Natural killer cell (primary cell): ENCODE measurements at regions not wholly inside any gene's neighbourhood (a gene's known extent, or its start where the extent isn't known, plus 50 kb on each side); places are given as distances from the start of the nearest gene placed in this dataset.
A peak's percentile ranks its signal among the peaks of the same experiment; 100 is the strongest.

Experiments used
- ATAC-seq, 3 donors: fragments of 150-1000 bp in 2 of 3; fragments of 200-7000 bp in 1 of 3; cut with Tn5 transposase; 1 replicate in 1 of 3; 2 replicates in 2 of 3; pipeline ENCODE4 v1.10.0; 2021; ENCODE audit warnings: mild to moderate bottlenecking in 2 of 3, moderate library complexity in 2 of 3
- DNase-seq, 2 donors: peaks; one replicate each; pipeline versions ENCODE4 v3.0.0 to v3.0.0-alpha.2; 2013 to 2021; ENCODE audit warnings: mixed read lengths in 1 of 2
- H3K27ac ChIP-seq: one replicate; pipeline ENCODE4 v1.5.1; 2013; ENCODE audit warnings: mild to moderate bottlenecking, low read length
- H3K27me3 ChIP-seq: one replicate; pipeline ENCODE4 v1.6.1; 2013; ENCODE audit warnings: low read length; ENCODE audit not compliant: control insufficient read depth, insufficient read depth
- H3K36me3 ChIP-seq: one replicate; pipeline ENCODE4 v1.6.1; 2013; ENCODE audit warnings: low read length; ENCODE audit not compliant: control insufficient read depth, insufficient read depth
- H3K4me1 ChIP-seq: one replicate; pipeline ENCODE4 v1.6.1; 2013; ENCODE audit warnings: low read length; ENCODE audit not compliant: control insufficient read depth, insufficient read depth
- H3K4me3 ChIP-seq: one replicate; pipeline ENCODE4 v1.5.1; 2013; ENCODE audit warnings: low read length
- H3K9me3 ChIP-seq: one replicate; pipeline ENCODE4 v1.6.1; 2013; ENCODE audit warnings: low read length; ENCODE audit not compliant: control insufficient read depth, insufficient read depth
- H3K27ac Mint-ChIP-seq, 2 donors: one replicate each; pipeline ENCODE4 v1.8.0; 2022; ENCODE audit warnings: mild to moderate bottlenecking in 2 of 2, mixed read lengths in 2 of 2, moderate library complexity in 1 of 2
- H3K27me3 Mint-ChIP-seq, 2 donors: one replicate each; pipeline ENCODE4 v1.8.0; 2022; ENCODE audit warnings: low read depth in 2 of 2, mixed read lengths in 2 of 2
- H3K36me3 Mint-ChIP-seq: one replicate; pipeline ENCODE4 v1.8.0; 2022; ENCODE audit warnings: mixed read lengths
- H3K4me1 Mint-ChIP-seq, 2 donors: one replicate each; pipeline ENCODE4 v1.8.0; 2022; ENCODE audit warnings: mixed read lengths in 2 of 2
- H3K4me3 Mint-ChIP-seq: one replicate; pipeline ENCODE4 v1.8.0; 2022; ENCODE audit warnings: mild to moderate bottlenecking, moderate library complexity, mixed read lengths
- H3K9me3 Mint-ChIP-seq, 2 donors: one replicate each; pipeline ENCODE4 v1.8.0; 2022; ENCODE audit warnings: mixed read lengths in 2 of 2
- WGBS: methylation state at CpG from one replicate; pipeline ENCODE4 v1.1.7; 2013; ENCODE audit warnings: missing lambda C conversion rate; ENCODE audit not compliant: insufficient coverage; 5-methylcytosine and 5-hydroxymethylcytosine counted together
- intact Hi-C: fragments of 100-400 bp; cut with micrococcal nuclease; formaldehyde crosslinking; loops from one replicate; pipeline ENCODE4 v1.14.2; 2022
- TF ChIP-seq, protein P1 (sequence below): fragments of 200-600 bp; IDR thresholded peaks from one replicate; pipeline ENCODE4 v1.8.0; 2022; ENCODE audit warnings: antibody characterized with exemption

GRCh38 chr18:47619771-47620448, 310.5 kb downstream of the SMAD2 start:
- H3K4me1 Mint-ChIP-seq, result no peaks in the 10 kb centered on the region
- ATAC-seq, result peak in 1 of 3 donors; percentile 10
- H3K27ac Mint-ChIP-seq, result no peak overlapping the region
- no peak overlapping the region for H3K4me3 Mint-ChIP-seq
- peaks cover 12 to 31% of the 10 kb centered on the region in 2 donors for H3K27me3 Mint-ChIP-seq
- Histone ChIP-seq H3K36me3 (no peaks in the 10 kb centered on the region), H3K27ac (no peak overlapping the region), H3K27me3 (no peaks in the 10 kb centered on the region), H3K9me3 (no peaks in the 10 kb centered on the region), H3K4me1 (no peaks in the 10 kb centered on the region), H3K4me3 (no peak overlapping the region)
- DNase-seq, result no peak
- intact Hi-C loops, result no loop called here
- peaks cover 0 to 4% of the 10 kb centered on the region in 2 donors for H3K9me3 Mint-ChIP-seq
- WGBS, result 89% methylated on average over 3 of the region's 3 CpGs
- H3K36me3 Mint-ChIP-seq, result no peaks in the 10 kb centered on the region
- TF ChIP-seq, protein P1, sequence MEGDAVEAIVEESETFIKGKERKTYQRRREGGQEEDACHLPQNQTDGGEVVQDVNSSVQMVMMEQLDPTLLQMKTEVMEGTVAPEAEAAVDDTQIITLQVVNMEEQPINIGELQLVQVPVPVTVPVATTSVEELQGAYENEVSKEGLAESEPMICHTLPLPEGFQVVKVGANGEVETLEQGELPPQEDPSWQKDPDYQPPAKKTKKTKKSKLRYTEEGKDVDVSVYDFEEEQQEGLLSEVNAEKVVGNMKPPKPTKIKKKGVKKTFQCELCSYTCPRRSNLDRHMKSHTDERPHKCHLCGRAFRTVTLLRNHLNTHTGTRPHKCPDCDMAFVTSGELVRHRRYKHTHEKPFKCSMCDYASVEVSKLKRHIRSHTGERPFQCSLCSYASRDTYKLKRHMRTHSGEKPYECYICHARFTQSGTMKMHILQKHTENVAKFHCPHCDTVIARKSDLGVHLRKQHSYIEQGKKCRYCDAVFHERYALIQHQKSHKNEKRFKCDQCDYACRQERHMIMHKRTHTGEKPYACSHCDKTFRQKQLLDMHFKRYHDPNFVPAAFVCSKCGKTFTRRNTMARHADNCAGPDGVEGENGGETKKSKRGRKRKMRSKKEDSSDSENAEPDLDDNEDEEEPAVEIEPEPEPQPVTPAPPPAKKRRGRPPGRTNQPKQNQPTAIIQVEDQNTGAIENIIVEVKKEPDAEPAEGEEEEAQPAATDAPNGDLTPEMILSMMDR, result no peak

- DNase-seq (no peak), ATAC-seq (no peak)
- H3K27me3 Mint-ChIP-seq, result peaks cover 12 to 31% of the 10 kb centered on the region in 2 donors
- no peak overlapping the region for H3K27ac Mint-ChIP-seq
- Histone ChIP-seq H3K9me3 (no peaks in the 10 kb centered on the region), H3K4me1 (no peaks in the 10 kb centered on the region), H3K27me3 (no peaks in the 10 kb centered on the region), H3K36me3 (no peaks in the 10 kb centered on the region), H3K27ac (no peak overlapping the region), H3K4me3 (no peak overlapping the region)
- H3K9me3 Mint-ChIP-seq, result peaks cover 0 to 4% of the 10 kb centered on the region in 2 donors
- intact Hi-C loops, result no loop called here
- 84% methylated on average over 3 of the region's 3 CpGs for WGBS
- H3K4me1 Mint-ChIP-seq, result no peaks in the 10 kb centered on the region
- TF ChIP-seq, protein P1, result no peak
- no peak overlapping the region for H3K4me3 Mint-ChIP-seq
- H3K36me3 Mint-ChIP-seq, result no peaks in the 10 kb centered on the region
Measured at GRCh38 chr18:47618758-47619157, 311.7 kb downstream of the SMAD2 start.

DNA sequence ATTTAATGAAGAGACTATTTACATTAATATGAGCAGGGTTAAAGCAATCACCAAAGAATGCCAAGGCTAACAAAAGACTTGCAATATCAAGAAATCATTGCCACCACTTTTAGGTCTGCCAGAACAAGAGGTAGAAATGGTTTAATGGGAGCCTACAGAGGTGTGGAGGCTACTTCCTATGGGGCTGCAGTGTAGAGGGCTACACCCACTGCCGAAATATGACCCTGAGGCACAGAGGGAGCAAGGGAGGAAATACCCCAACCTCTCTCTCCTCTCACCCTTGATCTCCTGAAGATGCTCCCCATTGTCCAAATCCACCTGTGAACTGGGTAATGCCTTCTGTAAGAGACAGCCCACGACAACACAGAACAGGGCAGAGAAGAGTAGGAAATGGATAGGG, 315.4 kb downstream of the SMAD2 start:
- intact Hi-C loops, result no loop called here
- TF ChIP-seq, protein P1, result no peak
- WGBS, result 60% methylated on average over 1 of the region's 2 CpGs

DNA sequence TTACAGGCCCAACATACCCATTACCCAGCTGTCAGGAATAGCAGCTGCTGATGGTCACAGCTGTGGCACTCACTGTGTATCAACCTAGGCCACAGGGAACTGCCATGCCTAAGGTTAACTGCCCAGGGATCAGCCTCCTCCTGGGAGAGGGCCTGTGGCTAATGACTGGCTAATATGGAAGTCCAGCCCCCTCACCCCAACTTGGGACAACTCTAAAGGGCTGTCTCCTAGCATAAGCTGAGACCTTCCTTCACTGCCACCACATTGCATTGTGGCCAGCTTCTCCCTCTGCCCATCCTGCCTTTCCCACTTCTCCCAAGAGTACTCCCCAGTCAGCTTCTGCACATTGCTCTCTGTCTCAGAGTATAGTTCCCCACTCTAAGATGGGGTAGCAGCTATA, 316.5 kb downstream of the SMAD2 start:
- Histone ChIP-seq H3K36me3 (no peaks in the 10 kb centered on the region), H3K4me1 (no peaks in the 10 kb centered on the region), H3K27ac (no peak overlapping the region), H3K4me3 (no peak overlapping the region), H3K9me3 (no peaks in the 10 kb centered on the region), H3K27me3 (no peaks in the 10 kb centered on the region)
- intact Hi-C loops, result no loop called here
- H3K27ac Mint-ChIP-seq, result no peak overlapping the region
- no peaks in the 10 kb centered on the region for H3K4me1 Mint-ChIP-seq
- peaks cover 0 to 3% of the 10 kb centered on the region in 2 donors for H3K9me3 Mint-ChIP-seq
- H3K36me3 Mint-ChIP-seq, result no peaks in the 10 kb centered on the region
- DNase-seq (no peak), ATAC-seq (no peak)
- H3K27me3 Mint-ChIP-seq, result peaks cover 9 to 10% of the 10 kb centered on the region in 2 donors
- no peak overlapping the region for H3K4me3 Mint-ChIP-seq
- TF ChIP-seq, protein P1, result no peak

More for the DNA sequence above, 315.4 kb downstream of the SMAD2 start:
- H3K27me3 ChIP-seq, result no peaks in the 10 kb centered on the region
- Mint-ChIP-seq H3K4me3 (no peak overlapping the region), H3K27ac (no peak overlapping the region), H3K27me3 (peaks cover 16% of the 10 kb centered on the region in 2 donors), H3K9me3 (peaks cover 0 to 5% of the 10 kb centered on the region in 2 donors), H3K4me1 (no peaks in the 10 kb centered on the region), H3K36me3 (no peaks in the 10 kb centered on the region)
- no peak overlapping the region for H3K27ac ChIP-seq
- DNase-seq (no peak), ATAC-seq (no peak)
- H3K4me1 ChIP-seq, result no peaks in the 10 kb centered on the region
- H3K36me3 ChIP-seq, result no peaks in the 10 kb centered on the region
- no peaks in the 10 kb centered on the region for H3K9me3 ChIP-seq
- no peak overlapping the region for H3K4me3 ChIP-seq
